GM12878 (cell line): ENCODE measurements at regions not wholly inside any gene's neighbourhood (a gene's known extent, or its start where the extent isn't known, plus 50 kb on each side); places are given as distances from the start of the nearest gene placed in this dataset.

Experiments used
- ATAC-seq: fragments of 200-7000 bp; cut with Tn5 transposase; 3 replicates; pipeline ENCODE4 v1.9.1; 2020; ENCODE audit warnings: mild to moderate bottlenecking, moderate library complexity
- BruUV-seq: library from RNA; stranded (reverse); fragments of 400-500 nt; replicated peaks from 2 replicates; lab custom pipeline; 2021; lab: Mats Ljungman, UMichigan
- CTCF ChIA-PET: fragments of 300-600 bp; sonication (Branson Sonifier 250); formaldehyde crosslinking; extraction: SDS; loops from one replicate; lab custom pipeline; 2021; ENCODE audit warnings: inconsistent platforms; lab: Yijun Ruan, JAX
- POLR2A ChIA-PET: fragments of 350-600 bp; formaldehyde crosslinking; extraction: SDS; loops from one replicate; lab custom pipeline; 2021; ENCODE audit warnings: inconsistent platforms; lab: Charles Lee
- RAD21 ChIA-PET: fragments of 300-600 bp; sonication (Branson Sonifier 250); formaldehyde crosslinking; loops from one replicate; lab custom pipeline; 2023; ENCODE audit warnings: antibody characterized with exemption; ENCODE audit not compliant: unreplicated experiment; lab: Charles Lee
- SMC1A ChIA-PET: fragments of 300-600 bp; sonication (Branson Sonifier 250); formaldehyde crosslinking; loops from one replicate; lab custom pipeline; 2023; ENCODE audit not compliant: unreplicated experiment, uncharacterized antibody; lab: Charles Lee
- DNase-seq: peaks from one replicate; pipeline ENCODE4 v3.0.0-alpha.2; 2011; ENCODE audit warnings: low read depth, low spot score
- FAIRE-seq: peaks from 3 replicates; lab custom pipeline; 2011; peaks lifted over from hg19 to GRCh38; lab: Jason Lieb, UNC
- H2AFZ ChIP-seq: 2 replicates; pipeline ENCODE4 v1.6.0; 2011; ENCODE audit warnings: low read depth, low read length, control low read depth; ENCODE audit not compliant: control insufficient read depth
- H3K27ac ChIP-seq: 2 replicates; pipeline ENCODE4 v1.5.1; 2011; ENCODE audit warnings: control low read depth; ENCODE audit not compliant: control insufficient read depth, insufficient read depth
- H3K27me3 ChIP-seq, 2 experiments: replicated peaks in 1 of 2; 2 replicates each; pipeline versions ENCODE4 v1.6.0 to v1.6.1; 2011; ENCODE audit warnings: low read length in 1 of 2; ENCODE audit not compliant: control insufficient read depth in 2 of 2, insufficient read depth in 2 of 2
- H3K36me3 ChIP-seq, 2 experiments: 2 replicates each; pipeline ENCODE4 v1.5.1; 2011; ENCODE audit warnings: low read length in 1 of 2; ENCODE audit not compliant: control insufficient read depth in 2 of 2, insufficient read depth in 2 of 2
- H3K4me1 ChIP-seq: 2 replicates; pipeline ENCODE4 v1.6.1; 2011; ENCODE audit warnings: mild to moderate bottlenecking, low read length, moderate library complexity, mixed read lengths; ENCODE audit not compliant: control insufficient read depth, insufficient read depth
- H3K4me2 ChIP-seq: 2 replicates; pipeline ENCODE4 v1.6.0; 2011; ENCODE audit warnings: control low read depth; ENCODE audit not compliant: control insufficient read depth, insufficient read depth
- H3K4me3 ChIP-seq: fragments of 200-600 bp; sonication (generic); 2 replicates; pipeline ENCODE4 v1.5.1; 2016
- H3K79me2 ChIP-seq: 2 replicates; pipeline ENCODE4 v1.6.0; 2011; ENCODE audit warnings: low read length; ENCODE audit not compliant: control insufficient read depth, insufficient read depth
- H3K9ac ChIP-seq: 2 replicates; pipeline ENCODE4 v1.8.0; 2011; ENCODE audit warnings: low read length, control low read depth, mixed read lengths; ENCODE audit not compliant: control insufficient read depth, insufficient read depth
- H3K9me3 ChIP-seq: replicated peaks from 3 replicates; pipeline ENCODE4 v1.5.1; 2011; ENCODE audit warnings: mild to moderate bottlenecking, low read length; ENCODE audit not compliant: control insufficient read depth, insufficient read depth
- H4K20me1 ChIP-seq: 2 replicates; pipeline ENCODE4 v1.6.0; 2011; ENCODE audit not compliant: control insufficient read depth, insufficient read depth
- ATF7 ChIP-seq: fragments of 450-650 bp; IDR thresholded peaks from 2 replicates; pipeline ENCODE4 v1.6.1; 2016; ENCODE audit warnings: low read depth, mild to moderate bottlenecking
- CBX5 ChIP-seq: sonication (generic); IDR thresholded peaks from 2 replicates; pipeline ENCODE4 v1.6.1; 2016; ENCODE audit warnings: low read depth, moderate library complexity, mild to moderate bottlenecking, inconsistent platforms
- CHD1 ChIP-seq: IDR thresholded peaks from 2 replicates; pipeline ENCODE4 v1.6.1; 2012; ENCODE audit warnings: low read depth, low read length, improper control_type of control experiment
- CREB1 ChIP-seq: IDR thresholded peaks from 2 replicates; pipeline ENCODE4 v1.6.1; 2012; ENCODE audit warnings: low read depth, mild to moderate bottlenecking, inconsistent platforms
- EED ChIP-seq: sonication (generic); IDR thresholded peaks from 2 replicates; pipeline ENCODE4 v1.6.1; 2016; ENCODE audit warnings: antibody characterized with exemption, low read depth
- EZH2 ChIP-seq: IDR thresholded peaks from 2 replicates; pipeline ENCODE4 v1.6.1; 2012; ENCODE audit warnings: low read depth, mild to moderate bottlenecking, control low read depth, inconsistent platforms, low read length, borderline replicate concordance; ENCODE audit not compliant: control insufficient read depth
- IRF4 ChIP-seq: IDR thresholded peaks from 2 replicates; pipeline ENCODE4 v1.6.1; 2011; ENCODE audit warnings: low read depth, low read length
- MXI1 ChIP-seq: fragments of 150-350 bp; IDR thresholded peaks from 2 replicates; pipeline ENCODE4 v1.6.1; 2011; ENCODE audit warnings: low read depth, mild to moderate bottlenecking, inconsistent platforms, low read length, improper control_type of control experiment
- PAX5 ChIP-seq: IDR thresholded peaks from 2 replicates; pipeline ENCODE4 v1.6.1; 2011; ENCODE audit warnings: low read depth, low read length, borderline replicate concordance
- SMAD1 ChIP-seq: fragments of 450-650 bp; IDR thresholded peaks from 2 replicates; pipeline ENCODE4 v1.6.1; 2018; ENCODE audit warnings: mild to moderate bottlenecking, low read depth; ENCODE audit not compliant: partially characterized antibody
- STAT3 ChIP-seq: IDR thresholded peaks from 2 replicates; pipeline ENCODE4 v1.6.1; 2011; ENCODE audit warnings: low read depth, low read length, improper control_type of control experiment
- ZNF24 ChIP-seq: fragments of 450-650 bp; IDR thresholded peaks from 2 replicates; pipeline ENCODE4 v1.6.1; 2017; ENCODE audit warnings: antibody characterized with exemption, mild to moderate bottlenecking
- ZNF384 ChIP-seq: IDR thresholded peaks from 2 replicates; pipeline ENCODE4 v1.6.1; 2012; ENCODE audit warnings: low read depth, mild to moderate bottlenecking, low read length, improper control_type of control experiment, borderline replicate concordance
- ZZZ3 ChIP-seq: IDR thresholded peaks from 2 replicates; pipeline ENCODE4 v1.6.1; 2011; ENCODE audit warnings: low read depth; ENCODE audit not compliant: control insufficient read depth, insufficient read length
- WGBS: methylation state at CpG from one replicate; pipeline ENCODE4 v1.1.6; 2016; ENCODE audit warnings: low lambda C conversion rate; ENCODE audit not compliant: insufficient replicate concordance, insufficient coverage; ENCODE audit errors: missing lambda C conversion rate; 5-methylcytosine and 5-hydroxymethylcytosine counted together
- in situ Hi-C: fragments of 300-500 bp; cut with MboI; formaldehyde crosslinking; loops from 9 replicates; pipeline ENCODE4 v1.14.3; 2018; ENCODE audit warnings: mixed read lengths
- intact Hi-C: fragments of 100-400 bp; cut with micrococcal nuclease; formaldehyde crosslinking; loops from one replicate; pipeline ENCODE4 v1.14.2; 2022; ENCODE audit not compliant: unreplicated experiment
- TF ChIP-seq, protein P1 (sequence below): IDR thresholded peaks from 2 replicates; pipeline ENCODE4 v1.6.1; 2012; ENCODE audit warnings: low read depth, low read length, improper control_type of control experiment
- TF ChIP-seq, protein P2 (sequence below): fragments of 150-350 bp; IDR thresholded peaks from 2 replicates; pipeline ENCODE4 v1.6.1; 2016; ENCODE audit warnings: low read depth, low read length
- TF ChIP-seq, protein P3 (sequence below): fragments of 150-350 bp; IDR thresholded peaks from 2 replicates; pipeline ENCODE4 v1.6.1; 2014; ENCODE audit warnings: mild to moderate bottlenecking, low read depth, low read length

DNA sequence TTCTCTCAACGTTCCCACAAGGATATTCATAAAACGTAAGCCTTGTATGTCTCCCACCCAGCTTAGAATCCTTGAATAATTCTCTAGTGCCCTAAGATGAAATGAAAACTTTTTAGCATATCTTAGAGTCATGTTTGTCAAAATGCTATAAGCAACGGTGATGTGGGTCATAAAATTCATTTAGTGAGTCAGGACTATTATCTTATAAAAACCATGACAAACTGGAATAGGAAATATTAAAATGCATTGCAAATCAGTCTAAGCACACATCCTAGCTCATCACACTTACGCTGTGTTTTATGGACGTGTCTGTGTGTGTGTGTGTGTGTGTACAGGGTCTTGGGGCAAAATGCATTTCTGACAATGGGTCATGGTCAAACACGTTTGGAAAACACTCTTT, 119.9 kb upstream of the ST6GAL2 start (continued):
- TF ChIP-seq, protein P1, sequence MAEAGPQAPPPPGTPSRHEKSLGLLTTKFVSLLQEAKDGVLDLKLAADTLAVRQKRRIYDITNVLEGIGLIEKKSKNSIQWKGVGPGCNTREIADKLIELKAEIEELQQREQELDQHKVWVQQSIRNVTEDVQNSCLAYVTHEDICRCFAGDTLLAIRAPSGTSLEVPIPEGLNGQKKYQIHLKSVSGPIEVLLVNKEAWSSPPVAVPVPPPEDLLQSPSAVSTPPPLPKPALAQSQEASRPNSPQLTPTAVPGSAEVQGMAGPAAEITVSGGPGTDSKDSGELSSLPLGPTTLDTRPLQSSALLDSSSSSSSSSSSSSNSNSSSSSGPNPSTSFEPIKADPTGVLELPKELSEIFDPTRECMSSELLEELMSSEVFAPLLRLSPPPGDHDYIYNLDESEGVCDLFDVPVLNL: no peak
- no peak for TF ChIP-seq IRF4
- TF ChIP-seq, all 136 proteins: peak for 0

DNA sequence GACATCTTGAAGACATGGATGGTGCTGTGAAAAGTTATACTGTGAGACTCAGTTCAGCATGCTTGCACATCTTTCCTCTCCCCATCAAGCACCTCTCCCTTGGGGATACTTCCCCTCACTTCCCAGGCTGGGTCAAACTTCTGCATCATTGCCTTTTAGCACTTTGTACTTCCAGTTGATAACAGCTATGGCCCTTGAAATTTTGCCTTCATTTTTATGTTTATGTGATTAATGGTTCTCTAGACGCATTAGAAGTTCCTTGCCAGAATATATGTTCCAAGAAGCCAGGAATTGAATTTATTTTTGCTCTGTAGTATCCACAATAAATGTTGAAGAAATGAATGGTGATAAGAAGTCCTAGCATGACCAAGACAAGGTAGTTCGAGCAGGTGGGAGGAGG, 120.9 kb upstream of the ST6GAL2 start:
- ChIA-PET CTCF (no interaction called here), RAD21 (no interaction called here), POLR2A (no interaction called here), SMC1A (no interaction called here)
- H3K27me3 ChIP-seq: no peaks in the 10 kb centered on the region
- H3K4me1 ChIP-seq: no peaks in the 10 kb centered on the region
- no TSS peak for BruUV-seq
- 19% methylated on average over 2 of the region's 2 CpGs for WGBS
- ATAC-seq: no peak
- FAIRE-seq: no peak
- intact Hi-C loops (no loop called here), in situ Hi-C loops (no loop called here)
- no peaks in the 10 kb centered on the region for H3K36me3 ChIP-seq
- H3K27ac ChIP-seq: no peak overlapping the region
- no peak overlapping the region for H3K4me3 ChIP-seq
- no peak for DNase-seq
- no peaks in the 10 kb centered on the region for H4K20me1 ChIP-seq
- H2AFZ ChIP-seq: no peak overlapping the region
- no peak for TF ChIP-seq CHD1
- no peak for TF ChIP-seq CREB1
- TF ChIP-seq STAT3: no peak
- TF ChIP-seq ATF7: no peak
- TF ChIP-seq ZNF24: no peak
- no peak for TF ChIP-seq ZZZ3
- TF ChIP-seq PAX5: no peak
- no peak for TF ChIP-seq ZNF384
- no peak for TF ChIP-seq SMAD1
- TF ChIP-seq, protein P2, sequence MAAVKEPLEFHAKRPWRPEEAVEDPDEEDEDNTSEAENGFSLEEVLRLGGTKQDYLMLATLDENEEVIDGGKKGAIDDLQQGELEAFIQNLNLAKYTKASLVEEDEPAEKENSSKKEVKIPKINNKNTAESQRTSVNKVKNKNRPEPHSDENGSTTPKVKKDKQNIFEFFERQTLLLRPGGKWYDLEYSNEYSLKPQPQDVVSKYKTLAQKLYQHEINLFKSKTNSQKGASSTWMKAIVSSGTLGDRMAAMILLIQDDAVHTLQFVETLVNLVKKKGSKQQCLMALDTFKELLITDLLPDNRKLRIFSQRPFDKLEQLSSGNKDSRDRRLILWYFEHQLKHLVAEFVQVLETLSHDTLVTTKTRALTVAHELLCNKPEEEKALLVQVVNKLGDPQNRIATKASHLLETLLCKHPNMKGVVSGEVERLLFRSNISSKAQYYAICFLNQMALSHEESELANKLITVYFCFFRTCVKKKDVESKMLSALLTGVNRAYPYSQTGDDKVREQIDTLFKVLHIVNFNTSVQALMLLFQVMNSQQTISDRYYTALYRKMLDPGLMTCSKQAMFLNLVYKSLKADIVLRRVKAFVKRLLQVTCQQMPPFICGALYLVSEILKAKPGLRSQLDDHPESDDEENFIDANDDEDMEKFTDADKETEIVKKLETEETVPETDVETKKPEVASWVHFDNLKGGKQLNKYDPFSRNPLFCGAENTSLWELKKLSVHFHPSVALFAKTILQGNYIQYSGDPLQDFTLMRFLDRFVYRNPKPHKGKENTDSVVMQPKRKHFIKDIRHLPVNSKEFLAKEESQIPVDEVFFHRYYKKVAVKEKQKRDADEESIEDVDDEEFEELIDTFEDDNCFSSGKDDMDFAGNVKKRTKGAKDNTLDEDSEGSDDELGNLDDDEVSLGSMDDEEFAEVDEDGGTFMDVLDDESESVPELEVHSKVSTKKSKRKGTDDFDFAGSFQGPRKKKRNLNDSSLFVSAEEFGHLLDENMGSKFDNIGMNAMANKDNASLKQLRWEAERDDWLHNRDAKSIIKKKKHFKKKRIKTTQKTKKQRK: no peak
- no peak for TF ChIP-seq CBX5
- no peak for TF ChIP-seq MXI1
- TF ChIP-seq, protein P3, sequence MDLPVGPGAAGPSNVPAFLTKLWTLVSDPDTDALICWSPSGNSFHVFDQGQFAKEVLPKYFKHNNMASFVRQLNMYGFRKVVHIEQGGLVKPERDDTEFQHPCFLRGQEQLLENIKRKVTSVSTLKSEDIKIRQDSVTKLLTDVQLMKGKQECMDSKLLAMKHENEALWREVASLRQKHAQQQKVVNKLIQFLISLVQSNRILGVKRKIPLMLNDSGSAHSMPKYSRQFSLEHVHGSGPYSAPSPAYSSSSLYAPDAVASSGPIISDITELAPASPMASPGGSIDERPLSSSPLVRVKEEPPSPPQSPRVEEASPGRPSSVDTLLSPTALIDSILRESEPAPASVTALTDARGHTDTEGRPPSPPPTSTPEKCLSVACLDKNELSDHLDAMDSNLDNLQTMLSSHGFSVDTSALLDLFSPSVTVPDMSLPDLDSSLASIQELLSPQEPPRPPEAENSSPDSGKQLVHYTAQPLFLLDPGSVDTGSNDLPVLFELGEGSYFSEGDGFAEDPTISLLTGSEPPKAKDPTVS: no peak
- TF ChIP-seq EED: no peak
- TF ChIP-seq EZH2: no peak
- no peak overlapping the region for H3K9ac ChIP-seq
- H3K9me3 ChIP-seq: no peaks in the 10 kb centered on the region
- no peak overlapping the region for H3K4me2 ChIP-seq
- H3K79me2 ChIP-seq: no peaks in the 10 kb centered on the region
